ENCODE measurements at regions not wholly inside any gene's neighbourhood (a gene's known extent, or its start where the extent isn't known, plus 50 kb on each side); places are given as distances from the start of the nearest gene placed in this dataset.
"Not testable (repeated sequence)": the region's sequence is repeated elsewhere in the genome, so short reads cannot be mapped to it uniquely, and the experiment has no call there.

GRCh38 chr18:9017167-9017904 lies 85.2 kb upstream of the NDUFV2 start:
- peak overlapping the region; percentile 72 for H3K4me3 Mint-ChIP-seq

DNA sequence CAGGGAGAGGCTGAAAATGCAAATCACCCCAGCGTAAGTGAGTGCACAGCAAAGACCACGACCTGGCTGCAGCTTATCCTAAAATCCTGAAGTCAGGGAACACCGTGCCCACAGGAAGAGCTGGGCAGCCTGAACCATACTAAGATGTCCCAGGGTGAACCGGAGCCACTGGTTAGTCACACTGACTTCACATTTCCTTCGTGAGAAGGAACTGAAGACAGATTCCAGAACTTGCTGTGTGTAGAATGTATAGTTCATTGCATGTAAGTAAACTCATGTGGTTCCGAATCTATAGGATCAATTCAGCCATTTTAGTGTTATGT lies 84.6 kb upstream of the NDUFV2 start:
- H3K36me3 Mint-ChIP-seq, result no peaks in the 10 kb centered on the region
- H3K9me3 Mint-ChIP-seq, result no peaks in the 10 kb centered on the region
- ATAC-seq, result no peak
- no peak overlapping the region for H3K4me3 Mint-ChIP-seq
- H3K27ac Mint-ChIP-seq, result peak overlapping the region; percentile 88
- peaks cover 13% of the 10 kb centered on the region for H3K4me1 Mint-ChIP-seq
- no peaks in the 10 kb centered on the region for H3K27me3 Mint-ChIP-seq

More at GRCh38 chr18:9017167-9017904, 85.2 kb upstream of the NDUFV2 start:
- ATAC-seq, result peak; percentile 93
- H3K27me3 Mint-ChIP-seq, result no peaks in the 10 kb centered on the region
- peaks cover 13% of the 10 kb centered on the region for H3K4me1 Mint-ChIP-seq
- no peaks in the 10 kb centered on the region for H3K36me3 Mint-ChIP-seq
- H3K9me3 Mint-ChIP-seq, result no peaks in the 10 kb centered on the region
- peak overlapping the region; percentile 88 for H3K27ac Mint-ChIP-seq

GRCh38 chr18:9019135-9019534 lies 83.4 kb upstream of the NDUFV2 start:
- H3K27me3 Mint-ChIP-seq, result no peaks in the 10 kb centered on the region
- no peak overlapping the region for H3K4me3 Mint-ChIP-seq
- H3K27ac Mint-ChIP-seq, result no peak overlapping the region
- no peak for ATAC-seq
- no peaks in the 10 kb centered on the region for H3K36me3 Mint-ChIP-seq
- H3K9me3 Mint-ChIP-seq, result no peaks in the 10 kb centered on the region
- H3K4me1 Mint-ChIP-seq, result peaks cover 13% of the 10 kb centered on the region

- ATAC-seq, result no peak
- Mint-ChIP-seq H3K36me3 (no peaks in the 10 kb centered on the region), H3K4me1 (peaks cover 13% of the 10 kb centered on the region), H3K4me3 (no peak overlapping the region), H3K27me3 (no peaks in the 10 kb centered on the region), H3K27ac (no peak overlapping the region), H3K9me3 (no peaks in the 10 kb centered on the region)
These were observed 82.3 kb upstream of the NDUFV2 start for GRCh38 chr18:9020221-9020620.

DNA sequence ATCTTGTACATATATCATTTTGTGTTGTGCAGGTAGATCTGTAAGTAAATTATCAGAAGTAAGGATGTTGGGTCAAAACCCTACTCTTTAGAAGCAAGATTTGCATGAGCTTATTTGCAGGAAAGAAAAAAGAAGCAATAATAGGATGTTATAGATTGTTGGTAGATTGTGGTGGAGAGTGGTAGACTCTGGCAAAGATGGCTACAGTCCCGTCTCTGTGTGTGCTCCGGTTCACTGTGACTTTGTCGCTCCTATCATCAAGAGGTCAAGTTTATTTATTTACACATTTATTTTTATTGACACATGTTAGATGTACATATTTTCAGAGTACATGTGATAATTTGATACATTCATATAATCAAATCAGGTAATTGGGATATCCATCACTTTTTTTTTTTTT lies 81.0 kb upstream of the NDUFV2 start:
- H3K4me3 Mint-ChIP-seq, result no peak overlapping the region
- ATAC-seq, result no peak
- H3K27ac Mint-ChIP-seq, result no peak overlapping the region
- peaks cover 13% of the 10 kb centered on the region for H3K4me1 Mint-ChIP-seq
- H3K9me3 Mint-ChIP-seq, result no peaks in the 10 kb centered on the region
- no peaks in the 10 kb centered on the region for H3K27me3 Mint-ChIP-seq
- H3K36me3 Mint-ChIP-seq, result no peaks in the 10 kb centered on the region

DNA sequence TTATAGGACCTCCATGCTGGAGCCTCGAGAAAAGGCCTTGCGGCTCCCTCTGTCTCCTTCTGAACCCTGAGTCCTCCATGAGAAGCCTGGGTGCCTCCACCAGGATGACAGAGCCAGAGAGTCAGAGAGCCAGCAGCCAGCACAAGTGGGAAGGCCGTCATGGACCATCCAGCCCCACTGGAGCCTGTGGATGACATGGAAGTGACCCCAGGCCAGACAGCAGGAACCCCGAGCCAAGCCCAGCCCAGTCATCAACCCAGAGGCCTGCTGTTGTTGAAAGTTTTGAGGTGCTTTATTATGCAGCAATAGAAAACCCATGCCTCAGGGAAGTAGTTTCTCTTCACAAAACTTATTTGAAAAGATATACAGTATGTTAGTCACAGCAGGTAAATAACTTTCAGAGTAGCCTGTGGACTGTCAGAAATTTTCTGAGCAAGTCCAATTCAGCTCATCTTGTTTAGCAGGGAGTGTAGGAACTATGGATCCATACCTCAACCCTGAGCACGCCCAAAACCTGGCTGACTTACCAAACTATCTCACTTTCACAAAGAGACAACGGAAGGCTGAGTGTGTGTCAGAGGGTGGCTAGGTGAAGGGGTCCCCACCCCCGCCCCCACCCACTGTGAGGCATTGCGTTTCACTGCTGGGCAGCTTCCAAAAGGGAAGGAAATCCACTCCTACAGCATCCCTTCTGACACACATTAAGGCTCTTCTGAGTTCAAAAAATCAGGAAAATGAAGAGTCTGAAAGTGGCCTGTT lies 79.9 kb upstream of the NDUFV2 start:
- no peaks in the 10 kb centered on the region for H3K36me3 Mint-ChIP-seq
- H3K4me3 Mint-ChIP-seq, result no peak overlapping the region
- H3K27ac Mint-ChIP-seq, result no peak overlapping the region
- no peaks in the 10 kb centered on the region for H3K27me3 Mint-ChIP-seq
- H3K9me3 Mint-ChIP-seq, result no peaks in the 10 kb centered on the region
- H3K4me1 Mint-ChIP-seq, result peaks cover 3% of the 10 kb centered on the region
- ATAC-seq, result no peak

GRCh38 chr18:9024031-9024646 lies 78.4 kb upstream of the NDUFV2 start:
- H3K27ac Mint-ChIP-seq, H3K4me1 Mint-ChIP-seq, H3K4me3 Mint-ChIP-seq, H3K36me3 Mint-ChIP-seq, ATAC-seq, H3K9me3 Mint-ChIP-seq, H3K27me3 Mint-ChIP-seq: not testable (repeated sequence)

DNA sequence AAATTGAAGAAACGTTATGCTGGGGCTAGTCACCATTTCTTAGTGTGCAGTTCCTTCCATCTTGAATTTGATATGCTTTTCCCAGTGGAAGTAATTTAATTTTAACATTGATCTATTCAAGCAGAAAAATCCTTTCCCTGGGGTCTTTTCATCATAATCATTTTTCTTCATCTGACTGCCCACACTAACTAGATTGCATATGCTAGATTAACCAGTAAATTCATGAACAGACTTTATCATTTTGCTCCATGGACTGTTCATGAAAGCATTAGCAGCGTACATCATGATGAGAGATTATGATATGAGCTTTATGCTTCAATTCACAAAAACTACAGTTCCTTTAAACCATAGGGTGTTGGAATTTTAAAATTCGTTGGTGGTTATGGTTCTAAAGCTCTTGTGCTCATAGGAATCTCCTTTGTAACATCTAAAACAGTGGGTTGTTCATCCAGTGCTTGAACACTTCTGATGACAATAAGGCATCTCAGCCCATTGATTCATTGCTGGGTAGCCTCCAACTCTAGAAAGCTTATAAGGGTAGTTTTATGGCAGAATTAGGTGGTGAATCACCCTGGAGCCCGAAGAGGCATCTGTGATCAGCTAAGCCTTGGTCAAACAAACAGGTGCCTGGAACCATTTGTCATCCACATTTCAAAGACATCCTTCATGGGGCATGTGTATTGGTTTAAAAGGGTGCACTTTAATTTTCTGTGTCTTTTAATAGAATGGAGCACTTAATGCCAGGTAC lies 77.2 kb upstream of the NDUFV2 start:
- no peaks in the 10 kb centered on the region for H3K36me3 Mint-ChIP-seq
- H3K4me1 Mint-ChIP-seq, result no peaks in the 10 kb centered on the region
- H3K4me3 Mint-ChIP-seq, result no peak overlapping the region
- H3K9me3 Mint-ChIP-seq, result no peaks in the 10 kb centered on the region
- H3K27me3 Mint-ChIP-seq, result no peaks in the 10 kb centered on the region
- no peak overlapping the region for H3K27ac Mint-ChIP-seq
- no peak for ATAC-seq

GRCh38 chr18:9029131-9029530 lies 73.4 kb upstream of the NDUFV2 start:
- Mint-ChIP-seq H3K36me3 (no peaks in the 10 kb centered on the region), H3K27me3 (no peaks in the 10 kb centered on the region), H3K4me3 (no peak overlapping the region), H3K4me1 (no peaks in the 10 kb centered on the region), H3K9me3 (no peaks in the 10 kb centered on the region), H3K27ac (no peak overlapping the region)
- no peak for ATAC-seq

- no peak for ATAC-seq
- Mint-ChIP-seq H3K27ac (no peak overlapping the region), H3K4me3 (no peak overlapping the region), H3K4me1 (no peaks in the 10 kb centered on the region), H3K9me3 (no peaks in the 10 kb centered on the region), H3K27me3 (no peaks in the 10 kb centered on the region), H3K36me3 (no peaks in the 10 kb centered on the region)
These were observed 70.0 kb upstream of the NDUFV2 start for GRCh38 chr18:9032519-9032918.

GRCh38 chr18:9038277-9038871 lies 64.1 kb upstream of the NDUFV2 start:
- Mint-ChIP-seq H3K27me3 (no peaks in the 10 kb centered on the region), H3K4me3 (no peak overlapping the region), H3K27ac (no peak overlapping the region), H3K4me1 (no peaks in the 10 kb centered on the region), H3K36me3 (no peaks in the 10 kb centered on the region), H3K9me3 (no peaks in the 10 kb centered on the region)
- no peak for ATAC-seq

- Mint-ChIP-seq H3K9me3 (no peaks in the 10 kb centered on the region), H3K27ac (no peak overlapping the region), H3K27me3 (no peaks in the 10 kb centered on the region), H3K4me1 (no peaks in the 10 kb centered on the region), H3K4me3 (no peak overlapping the region), H3K36me3 (no peaks in the 10 kb centered on the region)
- ATAC-seq, result no peak
These were observed 62.9 kb upstream of the NDUFV2 start for GRCh38 chr18:9039441-9040071.

GRCh38 chr18:9042766-9043481 lies 59.6 kb upstream of the NDUFV2 start:
- no peaks in the 10 kb centered on the region for H3K4me1 Mint-ChIP-seq

GRCh38 chr18:9043581-9043980 lies 58.9 kb upstream of the NDUFV2 start:
- Mint-ChIP-seq H3K4me1 (peaks cover under 1% of the 10 kb centered on the region), H3K4me3 (no peak overlapping the region), H3K9me3 (no peaks in the 10 kb centered on the region), H3K27me3 (no peaks in the 10 kb centered on the region), H3K27ac (no peak overlapping the region), H3K36me3 (no peaks in the 10 kb centered on the region)
- ATAC-seq, result no peak

More at GRCh38 chr18:9042766-9043481, 59.6 kb upstream of the NDUFV2 start:
- no peak for ATAC-seq
- no peak overlapping the region for H3K27ac Mint-ChIP-seq
- H3K27me3 Mint-ChIP-seq, result no peaks in the 10 kb centered on the region
- no peak overlapping the region for H3K4me3 Mint-ChIP-seq
- no peaks in the 10 kb centered on the region for H3K36me3 Mint-ChIP-seq
- no peaks in the 10 kb centered on the region for H3K9me3 Mint-ChIP-seq

Measured in stimulated activated memory B cell treated with anti-CD40 and anti-IgM and Interleukin-4, amounts not matched to agents 10 μg/mL and 1 μg/mL and 100 μg/mL, for 72 hours (primary cell).